ENCODE measurements at regions not wholly inside any gene's neighbourhood (a gene's known extent, or its start where the extent isn't known, plus 50 kb on each side); places are given as distances from the start of the nearest gene placed in this dataset.

- TF ChIP-seq, protein P1, sequence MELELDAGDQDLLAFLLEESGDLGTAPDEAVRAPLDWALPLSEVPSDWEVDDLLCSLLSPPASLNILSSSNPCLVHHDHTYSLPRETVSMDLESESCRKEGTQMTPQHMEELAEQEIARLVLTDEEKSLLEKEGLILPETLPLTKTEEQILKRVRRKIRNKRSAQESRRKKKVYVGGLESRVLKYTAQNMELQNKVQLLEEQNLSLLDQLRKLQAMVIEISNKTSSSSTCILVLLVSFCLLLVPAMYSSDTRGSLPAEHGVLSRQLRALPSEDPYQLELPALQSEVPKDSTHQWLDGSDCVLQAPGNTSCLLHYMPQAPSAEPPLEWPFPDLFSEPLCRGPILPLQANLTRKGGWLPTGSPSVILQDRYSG (CRISPR knock-in tag; IDR thresholded peaks at IDR 0.05) = no peak
- no peak for TF ChIP-seq HNRNPLL (IDR thresholded peaks at IDR 0.05; ENCODE audit: low read depth, low read length, poor library complexity, severe bottlenecking)
- no peak for TF ChIP-seq ZNF746 (CRISPR knock-in tag; IDR thresholded peaks at IDR 0.05)
- TF ChIP-seq, protein P2, sequence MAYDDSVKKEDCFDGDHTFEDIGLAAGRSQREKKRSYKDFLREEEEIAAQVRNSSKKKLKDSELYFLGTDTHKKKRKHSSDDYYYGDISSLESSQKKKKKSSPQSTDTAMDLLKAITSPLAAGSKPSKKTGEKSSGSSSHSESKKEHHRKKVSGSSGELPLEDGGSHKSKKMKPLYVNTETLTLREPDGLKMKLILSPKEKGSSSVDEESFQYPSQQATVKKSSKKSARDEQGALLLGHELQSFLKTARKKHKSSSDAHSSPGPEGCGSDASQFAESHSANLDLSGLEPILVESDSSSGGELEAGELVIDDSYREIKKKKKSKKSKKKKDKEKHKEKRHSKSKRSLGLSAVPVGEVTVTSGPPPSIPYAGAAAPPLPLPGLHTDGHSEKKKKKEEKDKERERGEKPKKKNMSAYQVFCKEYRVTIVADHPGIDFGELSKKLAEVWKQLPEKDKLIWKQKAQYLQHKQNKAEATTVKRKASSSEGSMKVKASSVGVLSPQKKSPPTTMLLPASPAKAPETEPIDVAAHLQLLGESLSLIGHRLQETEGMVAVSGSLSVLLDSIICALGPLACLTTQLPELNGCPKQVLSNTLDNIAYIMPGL (CRISPR knock-in tag; IDR thresholded peaks at IDR 0.05; ENCODE audit: borderline replicate concordance in 1 of 2, low read depth in 1 of 2) = 0 out of 4 replicates have a peak, but pooled peaks have one; percentile 44 to 53
- no peak for TF ChIP-seq ZNF251 (CRISPR knock-in tag; IDR thresholded peaks at IDR 0.05)
- no peak for TF ChIP-seq ZNF570 (CRISPR knock-in tag; IDR thresholded peaks at IDR 0.05; ENCODE audit: borderline replicate concordance)
- 0 out of 2 replicates have a peak, but pooled peaks have one; percentile 41 for TF ChIP-seq ERF (CRISPR knock-in tag; IDR thresholded peaks at IDR 0.05)
- TF ChIP-seq, protein P3, sequence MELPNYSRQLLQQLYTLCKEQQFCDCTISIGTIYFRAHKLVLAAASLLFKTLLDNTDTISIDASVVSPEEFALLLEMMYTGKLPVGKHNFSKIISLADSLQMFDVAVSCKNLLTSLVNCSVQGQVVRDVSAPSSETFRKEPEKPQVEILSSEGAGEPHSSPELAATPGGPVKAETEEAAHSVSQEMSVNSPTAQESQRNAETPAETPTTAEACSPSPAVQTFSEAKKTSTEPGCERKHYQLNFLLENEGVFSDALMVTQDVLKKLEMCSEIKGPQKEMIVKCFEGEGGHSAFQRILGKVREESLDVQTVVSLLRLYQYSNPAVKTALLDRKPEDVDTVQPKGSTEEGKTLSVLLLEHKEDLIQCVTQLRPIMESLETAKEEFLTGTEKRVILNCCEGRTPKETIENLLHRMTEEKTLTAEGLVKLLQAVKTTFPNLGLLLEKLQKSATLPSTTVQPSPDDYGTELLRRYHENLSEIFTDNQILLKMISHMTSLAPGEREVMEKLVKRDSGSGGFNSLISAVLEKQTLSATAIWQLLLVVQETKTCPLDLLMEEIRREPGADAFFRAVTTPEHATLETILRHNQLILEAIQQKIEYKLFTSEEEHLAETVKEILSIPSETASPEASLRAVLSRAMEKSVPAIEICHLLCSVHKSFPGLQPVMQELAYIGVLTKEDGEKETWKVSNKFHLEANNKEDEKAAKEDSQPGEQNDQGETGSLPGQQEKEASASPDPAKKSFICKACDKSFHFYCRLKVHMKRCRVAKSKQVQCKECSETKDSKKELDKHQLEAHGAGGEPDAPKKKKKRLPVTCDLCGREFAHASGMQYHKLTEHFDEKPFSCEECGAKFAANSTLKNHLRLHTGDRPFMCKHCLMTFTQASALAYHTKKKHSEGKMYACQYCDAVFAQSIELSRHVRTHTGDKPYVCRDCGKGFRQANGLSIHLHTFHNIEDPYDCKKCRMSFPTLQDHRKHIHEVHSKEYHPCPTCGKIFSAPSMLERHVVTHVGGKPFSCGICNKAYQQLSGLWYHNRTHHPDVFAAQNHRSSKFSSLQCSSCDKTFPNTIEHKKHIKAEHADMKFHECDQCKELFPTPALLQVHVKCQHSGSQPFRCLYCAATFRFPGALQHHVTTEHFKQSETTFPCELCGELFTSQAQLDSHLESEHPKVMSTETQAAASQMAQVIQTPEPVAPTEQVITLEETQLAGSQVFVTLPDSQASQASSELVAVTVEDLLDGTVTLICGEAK (IDR thresholded peaks at IDR 0.05) = no peak
- TF ChIP-seq, protein P3 (CRISPR knock-in tag; IDR thresholded peaks at IDR 0.05) = peak; percentile 60; the same call in 1 of the 2 replicates
- no peak for TF ChIP-seq RXRB (CRISPR knock-in tag; IDR thresholded peaks at IDR 0.05; ENCODE audit: borderline replicate concordance)
- TF ChIP-seq CCDC6 (CRISPR knock-in tag; IDR thresholded peaks at IDR 0.05) = no peak
- peak; percentile 23; the same call in 1 of the 2 replicates for TF ChIP-seq NR2F6 (IDR thresholded peaks at IDR 0.05)
- TF ChIP-seq NR2F6 (CRISPR knock-in tag; IDR thresholded peaks at IDR 0.05) = no peak; the same call in 1 of the 2 replicates
- TF ChIP-seq, protein P4, sequence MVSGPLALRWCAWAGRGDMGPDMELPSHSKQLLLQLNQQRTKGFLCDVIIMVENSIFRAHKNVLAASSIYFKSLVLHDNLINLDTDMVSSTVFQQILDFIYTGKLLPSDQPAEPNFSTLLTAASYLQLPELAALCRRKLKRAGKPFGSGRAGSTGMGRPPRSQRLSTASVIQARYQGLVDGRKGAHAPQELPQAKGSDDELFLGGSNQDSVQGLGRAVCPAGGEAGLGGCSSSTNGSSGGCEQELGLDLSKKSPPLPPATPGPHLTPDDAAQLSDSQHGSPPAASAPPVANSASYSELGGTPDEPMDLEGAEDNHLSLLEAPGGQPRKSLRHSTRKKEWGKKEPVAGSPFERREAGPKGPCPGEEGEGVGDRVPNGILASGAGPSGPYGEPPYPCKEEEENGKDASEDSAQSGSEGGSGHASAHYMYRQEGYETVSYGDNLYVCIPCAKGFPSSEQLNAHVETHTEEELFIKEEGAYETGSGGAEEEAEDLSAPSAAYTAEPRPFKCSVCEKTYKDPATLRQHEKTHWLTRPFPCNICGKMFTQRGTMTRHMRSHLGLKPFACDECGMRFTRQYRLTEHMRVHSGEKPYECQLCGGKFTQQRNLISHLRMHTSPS (CRISPR knock-in tag; IDR thresholded peaks at IDR 0.05; ENCODE audit: low read depth) = peak; percentile 60
- no peak for TF ChIP-seq FOXK1 (CRISPR knock-in tag; IDR thresholded peaks at IDR 0.05; ENCODE audit: borderline replicate concordance, low read depth)
- TF ChIP-seq ZNF598 (CRISPR knock-in tag; IDR thresholded peaks at IDR 0.05; ENCODE audit: borderline replicate concordance) = no peak
Measured at GRCh38 chr1:234768569-234769283, 158.7 kb upstream of the IRF2BP2 start (continued).
